ENCODE measurements at regions not wholly inside any gene's neighbourhood (a gene's known extent, or its start where the extent isn't known, plus 50 kb on each side); places are given as distances from the start of the nearest gene placed in this dataset.

GRCh38 chr6:121755485-121755884 is 320.0 kb downstream of the GJA1 start (continued):
- no peak for TF ChIP-seq SMAD2 (IDR thresholded peaks at IDR 0.05; ENCODE audit: low read depth, low read length)
- no peak for TF ChIP-seq AFF1 (IDR thresholded peaks at IDR 0.05; ENCODE audit: low read depth in 1 of 2, partially characterized antibody in 2 of 2)
- TF ChIP-seq ETV6 (IDR thresholded peaks at IDR 0.05; ENCODE audit: borderline replicate concordance in 1 of 2, low read depth in 2 of 2, low read length in 1 of 2) = no peak
- TF ChIP-seq ETV6 (CRISPR knock-in tag; IDR thresholded peaks at IDR 0.05; ENCODE audit: borderline replicate concordance) = no peak
- TF ChIP-seq ZNF140 (CRISPR knock-in tag; IDR thresholded peaks at IDR 0.05) = no peak
- TF ChIP-seq UBTF (IDR thresholded peaks at IDR 0.05; ENCODE audit: borderline replicate concordance in 1 of 2, low read depth in 2 of 2, low read length in 2 of 2) = no peak
- TF ChIP-seq TSC22D4 (tag; IDR thresholded peaks at IDR 0.05) = no peak
- TF ChIP-seq IFI16 (CRISPR knock-in tag; IDR thresholded peaks at IDR 0.05) = no peak
- TF ChIP-seq RBM17 (IDR thresholded peaks at IDR 0.05; ENCODE audit: borderline replicate concordance, low read depth, low read length) = no peak
- no peak for TF ChIP-seq TSHZ1 (CRISPR knock-in tag; IDR thresholded peaks at IDR 0.05)
- no peak for TF ChIP-seq PYGO2 (tag; IDR thresholded peaks at IDR 0.05)

All from K562 (cell line).